Stimulated activated CD8-positive, alpha-beta memory T cell treated with anti-CD3 and anti-CD28 coated beads, Interleukin-15, amount 100 ng/mL, for 1 hour (primary cell): ENCODE measurements at regions not wholly inside any gene's neighbourhood (a gene's known extent, or its start where the extent isn't known, plus 50 kb on each side); places are given as distances from the start of the nearest gene placed in this dataset.
"Not testable (repeated sequence)": the region's sequence is repeated elsewhere in the genome, so short reads cannot be mapped to it uniquely, and the experiment has no call there.

Experiments
- DNase-seq: peaks from one replicate; pipeline ENCODE4 v3.0.0-alpha.2; 2020; ENCODE audit warnings: low read depth

DNA sequence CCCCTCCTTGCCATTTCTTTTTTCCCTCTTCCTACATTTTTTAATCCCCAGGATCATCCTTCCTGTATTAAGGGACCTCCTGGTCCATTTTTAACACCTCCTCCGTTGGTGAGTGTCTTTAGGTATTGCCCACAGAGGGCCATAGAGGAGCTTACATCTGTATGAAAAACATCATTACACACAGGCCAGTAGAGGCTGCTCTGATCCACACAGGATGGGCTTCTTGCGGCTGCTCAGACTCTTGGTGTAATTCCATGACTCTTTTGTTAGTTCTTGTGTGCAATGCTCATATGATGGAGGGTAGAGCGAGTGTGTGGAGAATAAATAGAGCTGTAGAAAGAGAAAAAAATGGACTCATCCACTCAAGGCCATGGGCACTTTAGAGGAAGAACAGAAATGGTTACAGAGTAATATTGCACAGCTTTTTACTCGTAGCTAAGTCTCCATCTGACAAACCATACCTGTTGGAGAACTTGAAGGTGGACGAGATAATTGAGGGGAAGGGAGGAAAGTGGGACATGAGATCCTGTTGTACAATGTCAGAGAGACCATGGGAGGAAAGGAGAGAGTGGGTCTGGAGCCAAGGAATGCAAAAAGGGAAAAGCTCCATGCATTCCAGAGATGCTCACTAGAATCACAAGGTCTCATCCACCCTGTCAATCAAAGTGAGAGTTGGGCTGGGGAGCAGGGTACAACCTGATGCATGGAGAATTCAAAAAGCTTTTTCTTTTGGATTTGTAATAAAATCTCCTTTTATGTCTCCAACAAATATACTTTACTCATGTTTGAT lies 129.7 kb upstream of the TNP1 start:
- DNase-seq = no peak

DNA sequence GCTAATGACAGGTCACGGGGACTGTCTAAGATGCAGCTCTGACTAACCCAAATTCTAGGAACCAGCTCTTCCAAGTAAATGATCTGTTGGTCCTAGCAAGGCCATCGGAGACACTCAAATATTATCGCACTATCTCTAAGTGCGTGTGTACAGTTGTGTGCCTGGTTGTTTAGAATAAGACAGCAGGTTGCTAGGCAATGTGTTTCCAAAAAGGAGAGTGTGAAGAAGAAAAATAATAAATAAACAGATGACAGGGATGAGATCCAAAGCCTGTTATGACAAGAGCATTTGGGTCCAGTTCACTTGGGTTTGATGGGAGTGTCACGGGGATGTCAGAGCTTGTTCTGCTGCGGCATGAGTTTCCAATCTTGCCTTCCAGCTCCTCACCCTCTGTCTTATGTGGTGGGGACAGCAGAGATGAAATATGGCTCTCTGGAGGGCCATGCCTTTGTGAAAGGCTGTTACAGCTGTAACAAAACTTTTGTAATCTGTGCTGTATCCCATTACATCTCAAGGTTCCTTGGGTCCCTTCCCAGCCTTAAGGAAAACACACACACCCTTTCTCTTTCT lies 127.5 kb upstream of the TNP1 start:
- no peak for DNase-seq

DNA sequence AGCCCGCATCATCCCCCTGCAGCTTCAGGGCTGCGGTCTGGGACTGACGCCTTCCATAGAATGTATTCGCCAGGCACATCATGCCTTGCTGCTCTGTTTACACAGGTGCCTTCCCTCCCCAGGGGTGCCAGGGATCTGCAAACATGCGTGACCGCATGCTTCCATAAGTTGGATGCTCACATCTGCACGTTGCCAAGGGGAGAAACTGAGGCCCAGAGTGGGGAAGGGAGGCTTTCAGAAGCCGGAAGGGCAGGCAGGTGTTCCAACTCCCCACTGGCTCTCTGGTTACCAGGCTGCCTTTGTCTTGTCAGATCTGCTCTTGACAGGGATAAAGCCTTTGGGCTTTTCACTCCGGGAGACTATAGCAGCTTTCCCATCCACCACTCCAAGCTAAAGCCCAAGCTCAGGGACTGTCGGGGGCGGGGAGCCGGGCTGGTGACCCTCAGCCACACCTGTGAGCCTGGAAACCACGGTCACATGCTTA lies 125.8 kb upstream of the TNP1 start:
- no peak for DNase-seq

DNA sequence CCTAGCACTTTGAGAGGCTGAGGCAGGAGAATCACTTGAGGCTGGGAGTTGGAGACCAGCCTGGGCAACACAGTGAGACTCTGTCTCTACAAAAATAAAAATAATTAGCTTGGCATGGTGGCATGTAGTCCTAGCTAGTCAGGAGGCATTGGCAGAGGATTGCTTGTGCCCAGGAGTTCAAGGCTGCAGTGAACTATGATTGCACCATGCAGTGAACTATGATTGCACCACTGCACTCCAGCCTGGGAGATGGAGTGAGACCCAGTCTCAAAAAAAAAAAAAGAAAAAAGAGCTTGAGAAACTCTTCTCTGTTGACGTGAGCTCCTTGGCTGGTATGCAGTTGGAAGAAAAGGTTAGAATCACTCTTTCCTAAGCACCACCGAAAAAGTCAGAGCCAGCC lies 125.1 kb upstream of the TNP1 start:
- DNase-seq = no peak

DNA sequence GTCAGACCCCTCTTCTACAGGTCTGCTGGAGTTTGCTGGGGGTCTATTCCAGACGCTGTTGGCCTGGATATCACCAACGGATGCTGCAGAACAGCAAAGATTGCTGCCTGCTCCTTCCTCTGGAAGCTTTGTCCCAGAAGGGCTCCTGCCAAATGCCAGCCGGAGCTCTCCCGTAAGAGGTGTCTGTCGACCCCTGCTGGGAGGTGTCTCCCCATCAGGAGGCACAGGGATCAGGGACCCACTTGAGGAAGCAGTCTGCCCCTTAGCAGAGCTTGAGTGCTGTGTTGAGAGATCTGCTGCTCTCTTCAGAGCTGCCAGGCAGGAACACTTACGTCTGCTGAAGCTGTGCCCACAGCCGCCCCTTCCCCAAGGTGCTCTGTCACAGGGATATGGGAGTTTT lies 122.1 kb upstream of the TNP1 start:
- DNase-seq = not testable (repeated sequence)

DNA sequence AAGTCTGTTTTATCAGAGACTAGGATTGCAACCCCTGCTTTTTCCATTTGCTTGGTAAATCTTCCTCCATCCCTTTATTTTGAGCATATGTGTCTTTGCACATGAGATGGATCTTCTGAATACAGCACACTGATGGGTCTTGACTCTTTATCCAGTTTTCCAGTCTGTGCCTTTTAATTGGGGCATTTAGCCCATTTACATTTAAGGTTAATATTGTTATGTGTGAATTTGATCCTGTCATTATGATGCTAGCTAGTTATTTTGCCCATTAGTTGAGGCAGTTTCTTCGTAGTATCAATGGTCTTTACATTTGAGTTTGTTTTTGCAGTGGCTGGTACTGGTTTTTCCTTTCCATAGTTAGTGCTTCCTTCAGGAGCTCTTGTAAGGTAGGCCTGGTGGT lies 120.6 kb upstream of the TNP1 start:
- DNase-seq = not testable (repeated sequence)

DNA sequence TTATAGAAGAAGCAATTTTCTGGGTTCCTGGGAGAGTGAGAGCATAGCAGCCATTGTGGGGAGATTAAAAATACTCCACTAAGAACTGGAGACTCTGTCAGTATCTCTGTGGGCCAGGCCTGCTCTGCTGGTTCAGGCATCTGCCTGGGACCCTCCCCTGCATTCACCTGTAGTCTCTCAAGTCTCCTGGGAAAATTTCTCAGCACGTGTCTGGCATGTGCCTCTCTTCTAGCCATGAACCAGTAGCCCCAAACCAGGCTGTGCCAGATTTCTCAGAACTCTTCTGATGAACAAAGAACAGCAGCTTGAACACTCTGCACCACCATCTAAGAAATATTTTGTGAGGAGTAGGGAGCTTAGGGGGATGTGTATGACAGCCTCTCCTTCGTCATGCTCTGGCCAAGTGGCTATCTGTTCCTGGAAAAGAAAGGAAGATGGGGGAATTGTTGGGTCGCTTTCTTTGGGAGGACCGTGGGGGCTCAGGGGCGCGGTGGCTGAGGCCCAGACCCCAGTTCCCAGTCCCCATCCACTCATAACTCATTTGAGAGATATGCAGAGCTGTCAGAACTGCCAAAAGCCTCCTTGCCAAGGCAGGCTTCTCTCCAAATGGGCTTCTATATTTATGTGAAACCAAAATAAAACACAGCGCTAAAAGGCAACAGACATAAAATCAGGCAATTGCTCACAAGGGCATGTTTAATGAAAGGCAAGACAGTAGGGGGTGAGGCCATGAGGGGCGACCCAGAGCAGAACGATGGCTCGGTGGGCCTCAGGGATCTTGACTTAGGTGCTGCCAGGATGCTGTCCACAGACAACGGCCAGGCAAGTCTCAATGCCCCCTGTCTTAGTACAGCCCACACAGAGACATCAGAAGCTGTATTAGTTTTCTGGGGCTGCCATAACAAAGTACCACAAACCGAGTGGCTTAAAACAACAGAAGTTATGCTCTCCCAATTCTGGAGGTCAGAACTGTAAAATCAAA lies 114.7 kb upstream of the TNP1 start:
- DNase-seq = no peak

DNA sequence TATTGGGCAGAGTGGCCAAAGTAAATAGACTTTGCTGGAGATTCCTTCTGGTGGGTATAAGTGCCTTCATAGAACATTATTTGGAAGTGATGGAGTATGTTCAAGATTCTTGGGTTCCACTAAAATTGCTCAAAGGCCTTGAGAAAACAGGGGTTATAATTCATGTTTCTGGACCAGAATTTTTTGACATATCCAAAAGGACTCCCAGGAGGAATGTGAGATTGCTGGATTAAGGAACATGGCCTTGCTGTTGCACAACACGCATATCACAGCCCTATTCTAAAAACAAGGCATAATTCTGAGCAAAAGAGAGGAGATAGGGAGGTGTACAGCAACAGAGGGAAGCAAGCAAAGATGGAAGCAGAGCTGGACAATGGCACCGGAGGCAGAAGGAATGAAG lies 111.7 kb upstream of the TNP1 start:
- no peak for DNase-seq

DNA sequence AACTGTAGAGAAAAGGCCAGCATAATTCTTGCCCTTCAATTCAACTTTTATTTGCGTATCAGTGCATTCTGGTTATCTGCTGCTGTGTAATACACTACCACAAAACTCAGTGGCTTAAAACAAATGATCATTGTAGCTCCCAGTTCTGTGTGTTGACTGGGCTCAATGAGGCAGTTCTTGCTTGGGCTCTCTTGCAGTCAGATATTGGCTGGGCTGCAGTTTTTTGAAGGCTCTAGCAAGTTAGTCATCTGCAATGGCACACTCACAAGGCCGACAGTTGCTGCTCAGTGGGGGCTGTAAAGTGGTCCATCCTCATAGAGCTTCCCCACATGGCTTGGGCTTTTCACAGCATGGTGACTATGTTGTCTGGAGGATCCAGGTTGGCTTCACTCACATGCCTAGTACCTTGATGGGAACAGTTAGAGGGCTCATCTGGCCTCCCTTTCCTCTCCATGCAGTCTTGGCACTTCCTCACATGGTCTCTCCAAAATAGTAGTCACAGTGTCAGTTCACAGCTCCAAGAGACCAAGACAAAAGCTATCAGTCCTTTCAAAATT lies 110.6 kb upstream of the TNP1 start:
- DNase-seq = no peak

DNA sequence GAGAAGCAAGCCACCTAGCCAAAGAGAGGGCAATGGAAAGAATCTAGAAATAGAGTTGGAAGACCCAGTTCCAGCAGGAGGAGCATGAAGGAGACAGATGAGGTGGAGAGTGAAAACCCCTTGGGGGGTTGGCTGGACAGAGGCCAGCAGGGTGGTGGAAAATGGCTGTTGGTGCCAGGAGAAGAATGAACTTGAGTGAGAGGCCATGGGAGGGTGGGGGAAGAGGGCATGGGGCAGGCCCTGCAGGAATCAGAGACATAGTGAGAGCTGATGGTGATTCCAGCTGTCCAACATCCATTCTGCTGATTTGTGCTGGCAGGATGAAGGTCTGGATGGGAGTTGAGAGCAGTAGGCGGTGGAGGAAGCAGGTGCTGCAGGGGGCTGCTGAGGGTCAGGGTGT lies 108.0 kb upstream of the TNP1 start:
- DNase-seq = no peak

DNA sequence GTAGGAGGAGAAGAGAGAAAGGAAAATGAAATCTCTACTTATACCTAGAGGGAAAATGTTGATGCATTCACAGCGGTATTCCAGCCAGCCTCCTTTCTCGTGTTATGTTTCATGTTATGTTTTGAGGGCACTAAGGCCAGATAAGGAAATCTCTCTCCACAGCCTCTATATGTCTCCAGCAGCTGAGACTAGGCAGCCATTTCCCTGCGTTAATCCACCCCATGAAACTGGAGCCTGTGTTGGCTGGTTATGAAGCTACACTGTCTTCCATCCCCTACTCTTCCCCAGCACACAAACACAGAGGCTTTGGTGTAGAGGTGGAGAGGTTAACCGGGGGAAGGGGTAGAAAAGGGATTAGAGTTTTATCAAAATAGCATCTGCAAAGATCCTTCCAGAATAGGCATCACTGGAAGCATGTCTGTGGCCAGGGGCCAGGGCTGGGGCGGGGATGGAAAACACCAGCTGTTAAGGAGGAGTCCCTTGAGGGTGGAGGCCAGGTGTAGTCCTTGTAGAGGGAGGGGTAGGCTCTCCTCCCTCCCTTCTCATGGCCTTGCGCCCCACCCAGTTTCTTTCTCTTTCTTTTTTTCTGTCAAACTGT lies 100.9 kb upstream of the TNP1 start:
- DNase-seq = no peak

DNA sequence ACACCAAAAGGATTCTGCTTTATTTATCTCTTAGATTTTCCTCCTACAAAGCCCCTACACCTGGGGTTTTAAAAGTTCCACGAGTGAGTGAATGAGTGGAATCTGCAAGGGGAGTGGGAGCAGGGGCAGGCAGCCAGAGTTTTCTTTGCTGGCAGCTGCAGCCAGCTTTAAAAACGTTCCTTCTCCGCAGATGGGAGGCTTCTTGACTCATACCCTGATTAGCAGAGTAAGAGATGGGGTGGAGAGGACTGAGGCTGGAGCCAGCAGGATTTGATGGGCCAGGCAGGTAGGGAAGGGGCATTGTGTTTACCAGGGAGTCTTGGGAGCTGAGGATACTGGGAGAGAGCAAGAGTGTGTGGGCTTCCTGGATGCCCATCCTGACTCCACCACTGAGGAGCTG lies 99.6 kb upstream of the TNP1 start:
- no peak for DNase-seq

DNA sequence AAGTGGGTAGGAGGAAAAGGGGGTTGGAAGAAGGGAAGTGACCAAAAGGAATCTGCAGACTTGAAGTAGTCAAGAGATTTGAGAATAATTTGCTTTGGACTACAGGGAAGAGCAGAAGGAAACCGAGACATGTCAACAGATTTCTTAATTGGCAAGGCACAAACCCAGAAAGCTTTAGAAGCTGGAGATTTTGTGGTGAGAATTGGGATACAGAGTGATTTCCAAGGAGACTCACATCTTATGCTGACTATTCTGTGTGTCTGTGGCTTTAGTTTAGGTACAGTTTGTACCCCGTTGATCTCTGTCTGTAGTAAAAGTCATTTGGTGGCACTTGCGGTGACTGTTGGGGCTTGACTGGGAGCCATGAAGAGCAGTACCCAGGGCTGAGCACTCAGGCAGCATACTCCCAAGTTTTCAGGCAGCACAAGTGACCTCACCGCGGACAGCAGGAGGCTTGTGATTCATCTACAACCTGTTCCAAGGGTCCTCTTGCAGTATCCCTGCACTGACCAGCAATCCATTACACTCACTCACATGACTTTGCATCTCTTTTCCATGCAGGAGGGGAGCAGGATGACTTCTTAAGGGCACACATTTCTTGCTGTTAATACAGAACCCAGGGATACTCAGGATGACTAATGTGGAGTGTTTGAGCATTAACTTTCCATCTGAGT lies 97.1 kb upstream of the TNP1 start:
- no peak for DNase-seq

DNA sequence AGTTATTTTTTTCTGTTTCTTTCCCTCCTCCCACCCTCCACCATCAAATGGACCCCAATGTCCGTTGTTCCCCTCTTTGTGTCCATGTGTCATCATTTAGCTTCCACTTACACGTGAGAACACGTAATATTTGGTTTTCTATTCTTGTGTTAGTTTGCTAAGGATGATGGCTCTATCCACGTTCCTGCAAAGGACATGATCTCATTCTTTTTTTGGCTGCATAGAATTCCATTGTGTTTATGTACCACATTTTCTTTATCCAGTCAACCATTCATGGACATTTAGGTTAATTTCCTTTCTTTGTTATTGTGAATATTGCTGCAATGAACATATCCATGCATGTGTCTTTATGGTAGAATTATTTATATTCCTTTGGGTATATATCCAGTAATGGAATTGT lies 91.3 kb upstream of the TNP1 start:
- no peak for DNase-seq

DNA sequence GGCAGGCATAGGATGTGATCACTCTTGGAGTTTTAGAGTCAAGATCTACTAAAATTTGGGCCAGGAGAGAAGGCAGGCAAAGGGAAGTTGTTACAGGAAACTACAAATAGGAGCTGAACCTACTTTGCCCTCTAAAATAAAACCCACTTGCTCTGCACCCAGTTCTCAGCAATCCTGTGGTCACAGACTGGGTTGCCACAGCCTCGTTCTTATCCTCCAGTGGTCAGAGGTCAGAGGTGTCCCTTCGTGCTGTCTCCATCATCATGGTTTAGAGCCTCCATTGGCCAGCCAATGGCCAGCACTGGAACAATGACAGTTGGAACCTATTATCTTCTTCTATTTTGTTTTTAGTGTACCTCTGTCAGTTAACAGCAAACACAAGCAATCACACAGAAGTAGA lies 90.7 kb upstream of the TNP1 start:
- no peak for DNase-seq

DNA sequence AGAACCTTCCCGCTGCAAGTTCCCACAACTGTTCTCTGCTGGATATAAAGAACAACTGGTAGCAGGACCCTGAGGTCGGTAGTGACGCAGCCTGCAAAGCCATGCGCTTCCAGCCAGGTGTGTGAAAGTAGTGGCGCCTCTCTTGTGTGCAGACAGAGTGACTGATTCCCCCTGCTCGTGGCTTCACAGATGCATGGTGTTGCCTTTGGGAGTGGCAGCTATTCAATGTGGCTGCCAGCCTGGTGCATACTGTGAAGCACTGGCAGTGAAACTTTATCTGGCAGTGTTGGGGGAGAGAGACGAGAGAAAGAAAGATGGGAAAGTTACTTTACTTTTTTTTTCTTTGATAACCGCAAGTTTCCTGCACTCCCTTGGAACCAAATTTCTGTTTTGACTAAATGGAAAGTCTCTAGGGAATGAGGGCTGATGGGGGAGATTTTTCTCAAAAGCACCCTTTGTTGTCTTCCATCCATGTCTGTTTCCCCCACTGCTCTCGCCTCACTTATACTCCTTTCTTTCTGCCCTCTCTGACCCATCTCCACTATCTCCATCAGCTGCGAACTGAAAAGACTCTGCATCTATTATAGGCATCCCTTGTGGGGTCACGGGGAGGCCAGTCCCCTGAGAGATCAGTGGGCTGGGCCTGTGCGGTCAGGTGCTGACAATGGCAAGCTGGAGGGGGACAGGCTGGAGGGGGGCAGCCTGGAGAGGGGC lies 90.0 kb upstream of the TNP1 start:
- no peak for DNase-seq

DNA sequence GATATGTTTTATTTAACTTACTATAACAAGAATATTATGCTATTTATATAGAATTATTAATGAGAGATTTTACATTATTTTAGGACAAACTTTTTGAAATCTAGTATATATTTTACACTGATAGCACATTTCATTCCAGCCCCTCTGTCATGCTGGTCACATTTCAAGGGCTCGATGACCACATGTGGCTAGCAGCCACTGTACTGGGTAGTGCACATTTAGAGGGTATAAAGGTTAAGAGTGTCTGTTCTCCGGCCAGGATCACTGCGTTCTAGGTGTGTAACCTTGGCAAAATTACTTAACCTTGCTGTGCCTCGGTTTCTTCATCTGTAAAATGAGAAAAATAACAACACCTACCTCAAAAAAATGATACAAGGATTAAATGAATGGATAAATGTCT lies 87.2 kb upstream of the TNP1 start:
- no peak for DNase-seq

DNA sequence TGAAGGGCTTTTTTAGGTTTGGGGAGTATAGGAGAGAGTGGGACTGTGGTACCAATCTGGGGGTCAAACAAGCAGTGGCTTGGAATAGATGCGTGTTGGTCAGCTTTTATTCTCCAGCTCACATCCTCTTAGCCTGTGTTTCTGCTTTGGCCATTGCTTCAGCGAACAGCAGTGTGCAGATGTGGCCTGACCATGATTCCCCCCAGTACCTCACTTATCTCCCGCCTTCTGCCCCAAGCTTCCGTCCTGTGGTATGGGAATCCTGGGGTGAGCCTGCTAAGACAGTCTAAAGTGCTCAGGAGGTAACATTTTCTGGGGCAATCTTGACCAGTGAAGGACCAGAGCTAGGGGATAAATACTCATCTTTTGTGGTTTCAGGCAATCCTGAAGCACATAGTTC lies 84.9 kb upstream of the TNP1 start:
- DNase-seq = no peak

DNA sequence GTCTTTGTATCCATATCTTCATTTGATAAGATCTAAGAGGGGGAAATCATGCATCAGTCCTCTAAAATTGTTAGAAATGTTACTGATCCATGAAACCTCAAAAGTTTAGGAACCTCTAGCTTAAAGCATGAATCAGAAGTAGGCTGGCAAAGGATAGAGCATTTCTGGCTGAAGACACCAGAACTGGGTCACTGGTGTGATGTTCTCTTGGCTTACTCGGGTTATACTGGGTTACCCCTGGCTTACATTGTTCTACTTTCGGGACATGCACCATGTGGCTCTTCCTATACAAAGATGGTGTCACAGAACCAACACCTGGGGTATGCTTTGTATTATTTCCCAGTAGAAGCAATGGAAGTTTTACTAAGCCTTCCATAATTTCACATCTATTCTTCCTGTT lies 83.2 kb upstream of the TNP1 start:
- DNase-seq = no peak

DNA sequence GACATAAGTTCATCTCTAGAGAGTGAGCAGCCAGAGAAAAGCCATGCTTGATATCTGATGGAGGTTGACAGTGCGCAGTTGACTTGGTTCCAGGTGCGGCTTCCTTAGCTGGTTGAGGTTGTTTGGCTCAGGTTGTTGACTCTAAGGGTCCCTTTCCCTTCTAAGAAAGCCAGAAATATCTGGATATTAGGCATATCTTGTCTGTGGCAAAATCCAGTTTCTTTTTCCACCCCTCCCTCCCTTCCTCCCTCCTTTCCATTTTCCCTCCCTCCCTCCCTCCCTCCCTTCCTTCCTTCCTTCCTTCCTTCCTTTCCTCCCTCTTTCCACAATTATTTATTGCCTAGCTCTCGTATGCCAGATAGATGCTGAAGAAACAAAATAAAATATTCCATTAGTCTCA lies 82.6 kb upstream of the TNP1 start:
- DNase-seq = no peak

DNA sequence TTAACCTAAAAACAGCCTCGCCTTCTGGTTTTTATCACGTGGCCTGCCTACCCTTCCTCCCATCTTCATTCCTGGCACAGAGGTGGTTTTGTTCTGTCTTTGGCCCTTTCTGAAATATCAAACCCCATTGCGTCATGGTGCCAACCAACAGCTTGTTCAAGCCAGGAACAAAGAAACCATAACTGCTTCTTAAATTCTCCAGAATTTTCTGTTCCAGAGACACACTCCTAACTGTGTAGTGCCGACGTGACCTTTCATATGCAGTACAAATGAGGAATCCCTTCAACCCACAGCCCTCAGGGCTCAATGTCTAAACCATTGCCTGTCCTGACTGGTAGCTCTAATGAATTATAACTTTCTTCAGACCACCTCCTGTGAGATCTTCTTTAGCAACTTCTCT lies 82.2 kb upstream of the TNP1 start:
- no peak for DNase-seq
